Kidney capillary endothelial cell (primary cell): ENCODE measurements at regions not wholly inside any gene's neighbourhood (a gene's known extent, or its start where the extent isn't known, plus 50 kb on each side); places are given as distances from the start of the nearest gene placed in this dataset.

ENCODE experiments used
- DNase-seq: peaks from one replicate; pipeline ENCODE4 v3.0.0-alpha.2; 2018; ENCODE audit warnings: low spot score

GRCh38 chrX:128310912-128311311 lies 258.7 kb upstream of the ACTRT1 start:
- DNase-seq, result no peak

- no peak for DNase-seq
Measured at GRCh38 chrX:128309311-128309710, 257.1 kb upstream of the ACTRT1 start.

- no peak for DNase-seq
Measured at GRCh38 chrX:128294198-128294597, 242.0 kb upstream of the ACTRT1 start.

GRCh38 chrX:128287693-128288092 lies 235.5 kb upstream of the ACTRT1 start:
- DNase-seq, result no peak

GRCh38 chrX:128250621-128251020 lies 198.4 kb upstream of the ACTRT1 start:
- DNase-seq, result no peak

- no peak for DNase-seq
Measured at GRCh38 chrX:128216364-128216763, 164.2 kb upstream of the ACTRT1 start.

- DNase-seq, result no peak
Measured at GRCh38 chrX:128165884-128166408, 113.7 kb upstream of the ACTRT1 start.

- no peak for DNase-seq
Measured at GRCh38 chrX:128156204-128156603, 104.0 kb upstream of the ACTRT1 start.

GRCh38 chrX:128142745-128143144 lies 90.5 kb upstream of the ACTRT1 start:
- DNase-seq, result no peak

GRCh38 chrX:128106630-128107029 lies 54.4 kb upstream of the ACTRT1 start:
- DNase-seq, result no peak

GRCh38 chrX:128105659-128106058 lies 53.5 kb upstream of the ACTRT1 start:
- DNase-seq, result no peak
